COLO668 (cell line): ENCODE measurements at regions not wholly inside any gene's neighbourhood (a gene's known extent, or its start where the extent isn't known, plus 50 kb on each side); places are given as distances from the start of the nearest gene placed in this dataset.

ENCODE experiments used
- DNase-seq: peaks from one replicate; lab custom pipeline; 2025; ENCODE audit not compliant: unreplicated experiment; lab: John Stamatoyannopoulos, UW

- no peak for DNase-seq
Observed at GRCh38 chr3:66592016-66592761, 91.4 kb upstream of the LRIG1 start.

GRCh38 chr3:66592927-66593625 lies 92.3 kb upstream of the LRIG1 start:
- DNase-seq, result no peak

GRCh38 chr3:66593978-66594377 lies 93.2 kb upstream of the LRIG1 start:
- no peak for DNase-seq

- peak; percentile 3 for DNase-seq
Observed at GRCh38 chr3:66597308-66597863, 96.6 kb upstream of the LRIG1 start.

GRCh38 chr3:66598168-66598567 lies 97.3 kb upstream of the LRIG1 start:
- no peak for DNase-seq

- no peak for DNase-seq
Observed at GRCh38 chr3:66602237-66602636, 101.4 kb upstream of the LRIG1 start.

- DNase-seq, result no peak
Observed at GRCh38 chr3:66602691-66603090, 101.9 kb upstream of the LRIG1 start.

GRCh38 chr3:66603151-66603611 lies 102.4 kb upstream of the LRIG1 start:
- DNase-seq, result no peak

- DNase-seq, result no peak
Observed at GRCh38 chr3:66604481-66604880, 103.7 kb upstream of the LRIG1 start.

- no peak for DNase-seq
Observed at GRCh38 chr3:66606126-66606525, 105.3 kb upstream of the LRIG1 start.

GRCh38 chr3:66606868-66607267 lies 106.0 kb upstream of the LRIG1 start:
- peak; percentile 18 for DNase-seq

GRCh38 chr3:66609660-66610561 lies 109.1 kb upstream of the LRIG1 start:
- peak; percentile 66 for DNase-seq

- no peak for DNase-seq
Observed at GRCh38 chr3:66610562-66610909, 109.7 kb upstream of the LRIG1 start.

- DNase-seq, result no peak
Observed at GRCh38 chr3:66615643-66616301, 115.0 kb upstream of the LRIG1 start.

GRCh38 chr3:66617351-66617750 lies 116.5 kb upstream of the LRIG1 start:
- no peak for DNase-seq

- no peak for DNase-seq
Observed at GRCh38 chr3:66618066-66618465, 117.2 kb upstream of the LRIG1 start.

GRCh38 chr3:66620296-66620695 lies 119.5 kb upstream of the LRIG1 start:
- no peak for DNase-seq

- no peak for DNase-seq
Observed at GRCh38 chr3:66622756-66623457, 122.1 kb upstream of the LRIG1 start.

GRCh38 chr3:66625505-66626216 lies 124.8 kb upstream of the LRIG1 start:
- no peak for DNase-seq
